Skin epidermis (tissue), 12 donors: ENCODE measurements at regions not wholly inside any gene's neighbourhood (a gene's known extent, or its start where the extent isn't known, plus 50 kb on each side); places are given as distances from the start of the nearest gene placed in this dataset.
"Not testable (repeated sequence)": the region's sequence is repeated elsewhere in the genome, so short reads cannot be mapped to it uniquely, and the experiment has no call there.

Experiments used
- H3K27ac ChIP-seq, 21 experiments: fragments of 200-600 bp; sonication (generic) in 11 of 21; one replicate each; pipeline ENCODE4 v1.5.0; 2020; ENCODE audit warnings: mild to moderate bottlenecking in 3 of 21, inconsistent platforms in 2 of 21, moderate library complexity in 2 of 21
- H3K4me3 ChIP-seq, 7 experiments: fragments of 200-600 bp; sonication (generic) in 2 of 7; one replicate each; pipeline ENCODE4 v1.5.0; 2020; ENCODE audit warnings: inconsistent platforms in 2 of 7, mild to moderate bottlenecking in 2 of 7, moderate library complexity in 1 of 7

DNA sequence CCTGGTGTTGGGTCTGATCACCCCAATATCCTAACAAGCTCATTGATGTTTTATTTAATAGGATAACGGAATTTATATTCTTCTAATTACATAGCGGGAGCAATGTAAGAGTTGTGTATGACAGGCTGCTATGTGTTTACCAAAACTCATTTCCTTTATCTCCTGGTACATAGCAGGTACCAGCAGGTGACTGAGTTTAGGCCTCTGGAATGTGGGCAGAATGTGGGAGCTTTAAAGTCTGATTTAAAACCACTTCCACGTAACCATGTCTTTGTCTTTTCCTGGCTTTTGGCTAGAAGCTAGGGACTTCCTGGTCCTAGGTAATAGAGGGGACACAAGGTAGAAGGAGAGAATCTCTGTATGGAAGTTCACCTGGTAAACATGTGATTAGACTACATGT, 504.6 kb upstream of the SYNCRIP start:
- Histone ChIP-seq H3K27ac (no peak overlapping the region), H3K4me3 (no peak overlapping the region)

- not testable (repeated sequence) for H3K27ac ChIP-seq, H3K4me3 ChIP-seq
Observed at GRCh38 chr6:86146751-86147150, 504.1 kb upstream of the SYNCRIP start.

GRCh38 chr6:86142326-86142725, 499.6 kb upstream of the SYNCRIP start:
- H3K4me3 ChIP-seq: no peak overlapping the region
- H3K27ac ChIP-seq: no peak overlapping the region

GRCh38 chr6:86128130-86128814, 485.6 kb upstream of the SYNCRIP start:
- Histone ChIP-seq H3K4me3 (no peak overlapping the region), H3K27ac (no peak overlapping the region)

DNA sequence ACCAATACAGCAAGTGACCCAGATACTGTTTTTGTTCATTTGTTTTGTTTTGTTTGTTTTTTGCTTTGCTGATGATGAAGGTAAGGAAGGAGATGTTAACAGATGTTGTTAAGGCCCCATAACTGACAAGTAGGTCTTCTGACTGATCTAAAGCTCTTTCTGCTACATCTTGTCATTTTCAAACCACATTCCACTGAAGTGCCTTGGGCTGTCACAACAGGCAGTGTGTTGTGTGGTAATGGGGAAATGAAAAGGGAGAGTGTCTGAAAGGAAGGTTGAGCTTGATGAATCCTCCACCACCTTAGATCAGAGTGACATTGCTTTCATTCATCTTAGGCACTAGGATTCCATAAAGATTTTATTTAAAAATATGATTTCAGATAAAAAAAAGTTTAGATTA, 479.4 kb upstream of the SYNCRIP start:
- Histone ChIP-seq H3K27ac (no peak overlapping the region), H3K4me3 (no peak overlapping the region)

DNA sequence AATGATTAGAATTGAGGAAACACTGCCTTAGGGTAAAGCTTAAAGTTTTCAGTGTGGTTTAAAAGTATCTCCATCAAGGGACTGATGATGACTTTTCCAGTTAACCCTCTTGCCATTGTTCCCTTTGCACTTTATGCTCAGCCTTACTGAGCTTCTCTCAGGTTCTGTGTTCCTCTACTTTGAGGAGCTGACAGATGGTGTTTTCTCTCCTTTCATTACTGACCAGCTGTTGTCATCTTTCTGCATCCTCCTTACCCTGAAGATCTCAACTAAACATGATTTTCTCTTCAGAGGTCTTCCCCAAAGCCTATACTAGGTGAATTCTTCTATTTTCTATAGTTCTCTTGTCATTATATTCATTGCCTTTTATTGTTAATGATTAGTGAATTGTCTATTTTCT, 475.6 kb upstream of the SYNCRIP start:
- no peak overlapping the region for H3K27ac ChIP-seq
- no peak overlapping the region for H3K4me3 ChIP-seq

DNA sequence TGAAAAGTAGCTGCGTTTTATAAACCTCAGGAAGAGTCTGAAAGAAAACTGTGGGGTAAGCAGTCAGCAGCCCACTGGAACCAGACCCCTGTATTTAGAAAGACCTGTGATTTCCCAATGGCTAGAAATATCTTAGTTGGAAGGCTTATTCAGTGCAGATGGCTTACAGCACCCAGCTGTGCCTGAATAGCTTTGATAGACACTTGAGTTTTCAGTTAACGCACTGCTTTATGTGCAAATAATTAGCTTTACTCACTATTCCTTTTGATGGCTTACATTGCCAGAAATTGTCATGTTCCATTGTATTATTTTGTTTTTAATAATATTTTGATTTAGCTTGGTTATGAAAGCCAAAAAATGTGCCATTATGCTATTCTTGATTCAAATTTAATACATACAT, 465.3 kb upstream of the SYNCRIP start:
- no peak overlapping the region for H3K4me3 ChIP-seq
- no peak overlapping the region for H3K27ac ChIP-seq

GRCh38 chr6:86087954-86088353, 445.3 kb upstream of the SYNCRIP start:
- no peak overlapping the region for H3K4me3 ChIP-seq
- H3K27ac ChIP-seq: no peak overlapping the region

GRCh38 chr6:86079938-86080337, 437.3 kb upstream of the SYNCRIP start:
- H3K4me3 ChIP-seq: no peak overlapping the region
- no peak overlapping the region for H3K27ac ChIP-seq

GRCh38 chr6:86070151-86070550, 427.5 kb upstream of the SYNCRIP start:
- no peak overlapping the region for H3K4me3 ChIP-seq
- no peak overlapping the region for H3K27ac ChIP-seq

- H3K27ac ChIP-seq, H3K4me3 ChIP-seq: not testable (repeated sequence)
Observed at GRCh38 chr6:86065002-86065401, 422.3 kb upstream of the SYNCRIP start.

GRCh38 chr6:86057293-86057980, 414.8 kb upstream of the SYNCRIP start:
- H3K4me3 ChIP-seq, H3K27ac ChIP-seq: not testable (repeated sequence)

GRCh38 chr6:86045038-86045437, 402.4 kb upstream of the SYNCRIP start:
- no peak overlapping the region for H3K27ac ChIP-seq
- H3K4me3 ChIP-seq: no peak overlapping the region

- Histone ChIP-seq H3K27ac (no peak overlapping the region), H3K4me3 (no peak overlapping the region)
Observed at GRCh38 chr6:86042214-86042613, 399.5 kb upstream of the SYNCRIP start.

- H3K4me3 ChIP-seq: no peak overlapping the region
- H3K27ac ChIP-seq: no peak overlapping the region
Observed at GRCh38 chr6:86031713-86032112, 389.0 kb upstream of the SYNCRIP start.

DNA sequence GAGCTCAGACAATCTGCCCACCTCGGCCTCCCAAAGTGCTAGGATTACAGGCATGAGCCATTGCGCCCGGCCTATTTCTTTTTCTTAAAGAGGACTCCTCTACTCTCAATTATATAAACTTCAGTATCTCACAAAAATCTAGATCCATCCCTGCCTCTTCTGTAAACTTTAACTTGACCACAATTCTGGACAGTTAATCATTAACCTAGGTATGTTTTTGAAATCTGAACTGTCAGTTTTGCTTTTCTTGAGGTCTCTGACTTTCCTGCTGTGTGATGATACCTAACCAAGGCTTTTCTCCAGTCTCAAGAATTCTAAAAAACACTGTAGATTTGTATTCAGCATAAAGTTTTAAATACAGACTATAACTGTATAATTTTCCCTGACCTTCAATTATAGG, 388.2 kb upstream of the SYNCRIP start:
- Histone ChIP-seq H3K4me3 (no peak overlapping the region), H3K27ac (no peak overlapping the region)

DNA sequence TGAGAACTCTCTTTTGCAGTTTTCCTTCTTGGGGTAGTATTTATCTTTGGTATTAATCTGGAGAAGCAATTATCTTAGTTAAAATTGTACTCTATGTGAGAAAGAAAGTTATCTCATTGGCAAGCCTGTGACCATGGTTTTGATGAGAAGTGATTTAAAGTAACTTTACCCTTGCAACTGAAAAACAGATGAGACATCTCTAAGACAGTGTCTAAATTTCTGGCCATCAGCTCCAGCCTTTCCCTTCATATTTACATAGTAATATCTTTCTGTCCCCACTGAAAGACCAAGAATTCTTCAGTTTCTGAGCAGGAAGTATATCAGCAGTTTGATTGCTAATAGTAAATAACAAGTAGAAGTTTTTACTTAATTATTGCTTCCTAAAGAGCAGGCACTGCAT, 386.1 kb upstream of the SYNCRIP start:
- H3K4me3 ChIP-seq: no peak overlapping the region
- H3K27ac ChIP-seq: no peak overlapping the region

- H3K4me3 ChIP-seq, H3K27ac ChIP-seq: not testable (repeated sequence)
Observed at GRCh38 chr6:86026890-86027289, 384.2 kb upstream of the SYNCRIP start.

GRCh38 chr6:86017236-86017635, 374.6 kb upstream of the SYNCRIP start:
- H3K27ac ChIP-seq: no peak overlapping the region
- H3K4me3 ChIP-seq: no peak overlapping the region

DNA sequence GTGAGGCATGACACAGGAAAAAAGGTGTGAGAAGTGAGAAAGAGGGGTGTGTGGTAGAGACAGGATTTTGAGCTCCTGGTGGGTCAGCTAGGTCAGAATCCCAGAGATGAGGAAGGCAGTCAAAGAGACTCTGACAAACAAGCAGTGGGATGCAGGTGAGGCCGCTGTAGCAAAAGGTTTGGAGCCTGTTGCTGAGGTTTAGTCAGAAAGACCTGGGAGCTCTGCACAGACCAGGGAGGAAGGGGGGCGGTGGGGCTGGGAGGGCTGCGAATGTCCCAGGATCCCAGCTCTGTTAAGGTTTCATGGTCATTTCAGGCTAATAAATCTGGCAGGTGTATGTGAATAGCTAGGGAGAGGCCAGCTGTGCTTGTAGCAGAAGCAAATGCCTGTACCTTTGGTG, 373.9 kb upstream of the SYNCRIP start:
- H3K27ac ChIP-seq: no peak overlapping the region
- no peak overlapping the region for H3K4me3 ChIP-seq

DNA sequence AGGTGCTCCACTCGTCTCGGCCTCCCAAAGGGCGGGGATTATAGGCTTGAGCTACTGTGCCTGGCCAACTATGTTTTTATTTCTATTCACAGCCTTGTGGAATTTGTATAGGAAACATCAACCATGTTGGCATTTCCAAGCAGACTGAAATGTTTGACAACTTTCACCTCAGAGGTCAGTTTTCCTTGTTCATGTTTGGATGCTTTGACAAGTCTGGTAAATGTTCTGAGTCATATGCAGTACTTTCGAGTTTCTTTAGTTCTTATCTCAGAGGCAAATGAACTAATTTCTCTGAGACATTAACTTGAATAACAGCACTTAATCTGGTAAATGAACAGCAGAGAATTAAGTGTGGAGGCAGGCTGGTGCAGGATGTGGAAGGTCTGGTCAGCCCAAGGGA, 373.4 kb upstream of the SYNCRIP start:
- Histone ChIP-seq H3K4me3 (no peak overlapping the region), H3K27ac (no peak overlapping the region)

GRCh38 chr6:86012991-86013390, 370.3 kb upstream of the SYNCRIP start:
- not testable (repeated sequence) for H3K27ac ChIP-seq, H3K4me3 ChIP-seq
